ENCODE measurements at regions not wholly inside any gene's neighbourhood (a gene's known extent, or its start where the extent isn't known, plus 50 kb on each side); places are given as distances from the start of the nearest gene placed in this dataset.

- Mint-ChIP-seq H3K4me3 (no peak overlapping the region), H3K27me3 (ENCODE audit: low read depth) (no peaks in the 10 kb centered on the region), H3K4me1 (ENCODE audit: low read depth) (peaks cover 18% of the 10 kb centered on the region), H3K36me3 (ENCODE audit: low read depth) (no peaks in the 10 kb centered on the region), H3K9me3 (ENCODE audit: insufficient read depth) (no peaks in the 10 kb centered on the region), H3K27ac (no peak overlapping the region)
- DNase-seq (no peak), ATAC-seq (no peak)
- ChIA-PET POLR2A (interaction anchor here (0.6 kb wide), 1 partner anchor 72 kb away, joined by 3 read pairs; no protein-coding TSS in a partner anchor), CTCF (interaction anchor here (0.7 kb wide), 1 partner anchor 19 kb away, joined by 3 read pairs; no protein-coding TSS in a partner anchor)
Observed at GRCh38 chr3:18841422-18842343, 306.6 kb upstream of the KCNH8 start.

- ATAC-seq (no peak), DNase-seq (no peak)
- ChIA-PET CTCF (interaction anchor here (0.6 kb wide), 1 partner anchor 32 kb away, joined by 3 read pairs; no protein-coding TSS in a partner anchor), POLR2A (no interaction called here)
- Mint-ChIP-seq H3K4me1 (ENCODE audit: low read depth) (peaks cover 18% of the 10 kb centered on the region), H3K9me3 (ENCODE audit: insufficient read depth) (no peaks in the 10 kb centered on the region), H3K36me3 (ENCODE audit: low read depth) (no peaks in the 10 kb centered on the region), H3K27me3 (ENCODE audit: low read depth) (no peaks in the 10 kb centered on the region), H3K27ac (no peak overlapping the region), H3K4me3 (no peak overlapping the region)
Observed at GRCh38 chr3:18840535-18841137, 307.7 kb upstream of the KCNH8 start.

GRCh38 chr3:18838758-18839157, 309.6 kb upstream of the KCNH8 start:
- H3K27ac Mint-ChIP-seq: no peak overlapping the region
- no peaks in the 10 kb centered on the region for H3K9me3 Mint-ChIP-seq (ENCODE audit: insufficient read depth)
- H3K27me3 Mint-ChIP-seq (ENCODE audit: low read depth): no peaks in the 10 kb centered on the region
- H3K36me3 Mint-ChIP-seq (ENCODE audit: low read depth): no peaks in the 10 kb centered on the region
- DNase-seq (no peak), ATAC-seq (no peak)
- ChIA-PET POLR2A (interaction anchor here (0.6 kb wide), 1 partner anchor 192 kb away, joined by 3 read pairs; no protein-coding TSS in a partner anchor), CTCF (interaction anchor here (0.7 kb wide), 1 partner anchor 1289 kb away, joined by 4 read pairs; no protein-coding TSS in a partner anchor)
- H3K4me1 Mint-ChIP-seq (ENCODE audit: low read depth): peaks cover 9% of the 10 kb centered on the region
- H3K4me3 Mint-ChIP-seq: no peak overlapping the region

GRCh38 chr3:18837137-18837755, 311.1 kb upstream of the KCNH8 start:
- Mint-ChIP-seq H3K9me3 (ENCODE audit: insufficient read depth) (no peaks in the 10 kb centered on the region), H3K27me3 (ENCODE audit: low read depth) (no peaks in the 10 kb centered on the region), H3K4me1 (ENCODE audit: low read depth) (peaks cover 9% of the 10 kb centered on the region), H3K36me3 (ENCODE audit: low read depth) (no peaks in the 10 kb centered on the region), H3K4me3 (no peak overlapping the region), H3K27ac (no peak overlapping the region)
- DNase-seq (no peak), ATAC-seq (no peak)
- ChIA-PET CTCF (no interaction called here), POLR2A (no interaction called here)

- no peak overlapping the region for H3K4me3 Mint-ChIP-seq
- no peaks in the 10 kb centered on the region for H3K9me3 Mint-ChIP-seq (ENCODE audit: insufficient read depth)
- H3K36me3 Mint-ChIP-seq (ENCODE audit: low read depth): no peaks in the 10 kb centered on the region
- ATAC-seq: no peak
- H3K4me1 Mint-ChIP-seq (ENCODE audit: low read depth): peaks cover 13% of the 10 kb centered on the region
- no peak for DNase-seq
- no peak overlapping the region for H3K27ac Mint-ChIP-seq
- no peaks in the 10 kb centered on the region for H3K27me3 Mint-ChIP-seq (ENCODE audit: low read depth)
- ChIA-PET POLR2A (no interaction called here), CTCF (interaction anchor here (1.3 kb wide), 1 partner anchor 13 kb away, joined by 5 read pairs; no protein-coding TSS in a partner anchor)
Observed at GRCh38 chr3:18835021-18835420, 313.3 kb upstream of the KCNH8 start.

- Mint-ChIP-seq H3K27ac (no peak overlapping the region), H3K9me3 (ENCODE audit: insufficient read depth) (no peaks in the 10 kb centered on the region)
- ATAC-seq: peak; percentile 35
Observed at GRCh38 chr3:18830087-18830486, 318.2 kb upstream of the KCNH8 start.

GRCh38 chr3:18828637-18829036, 319.7 kb upstream of the KCNH8 start:
- no peaks in the 10 kb centered on the region for H3K36me3 Mint-ChIP-seq (ENCODE audit: low read depth)
- DNase-seq: no peak
- no peak for ATAC-seq
- peaks cover 12% of the 10 kb centered on the region for H3K4me1 Mint-ChIP-seq (ENCODE audit: low read depth)
- no peaks in the 10 kb centered on the region for H3K9me3 Mint-ChIP-seq (ENCODE audit: insufficient read depth)
- POLR2A ChIA-PET: no interaction called here
- CTCF ChIA-PET: no interaction called here
- H3K27ac Mint-ChIP-seq: no peak overlapping the region
- no peak overlapping the region for H3K4me3 Mint-ChIP-seq
- H3K27me3 Mint-ChIP-seq (ENCODE audit: low read depth): no peaks in the 10 kb centered on the region

More at GRCh38 chr3:18830087-18830486, 318.2 kb upstream of the KCNH8 start:
- CTCF ChIA-PET: interaction anchor here (1.2 kb wide), 1 partner anchor 270 kb away, joined by 3 read pairs; no protein-coding TSS in a partner anchor
- POLR2A ChIA-PET: no interaction called here
- Mint-ChIP-seq H3K4me3 (no peak overlapping the region), H3K27me3 (ENCODE audit: low read depth) (no peaks in the 10 kb centered on the region), H3K36me3 (ENCODE audit: low read depth) (no peaks in the 10 kb centered on the region), H3K4me1 (ENCODE audit: low read depth) (peaks cover 12% of the 10 kb centered on the region)
- peak; percentile 45 for DNase-seq

GRCh38 chr3:18827664-18828063, 320.6 kb upstream of the KCNH8 start:
- Mint-ChIP-seq H3K4me3 (no peak overlapping the region), H3K27me3 (ENCODE audit: low read depth) (no peaks in the 10 kb centered on the region), H3K27ac (no peak overlapping the region), H3K36me3 (ENCODE audit: low read depth) (no peaks in the 10 kb centered on the region), H3K9me3 (ENCODE audit: insufficient read depth) (no peaks in the 10 kb centered on the region), H3K4me1 (ENCODE audit: low read depth) (peaks cover 12% of the 10 kb centered on the region)
- no peak for DNase-seq
- CTCF ChIA-PET: no interaction called here
- POLR2A ChIA-PET: no interaction called here
- ATAC-seq: peak; percentile 53

GRCh38 chr3:18825665-18826064, 322.6 kb upstream of the KCNH8 start:
- ATAC-seq (peak; percentile 46), DNase-seq (no peak)
- Mint-ChIP-seq H3K4me1 (ENCODE audit: low read depth) (peaks cover 12% of the 10 kb centered on the region), H3K36me3 (ENCODE audit: low read depth) (no peaks in the 10 kb centered on the region), H3K4me3 (no peak overlapping the region), H3K9me3 (ENCODE audit: insufficient read depth) (no peaks in the 10 kb centered on the region), H3K27ac (no peak overlapping the region), H3K27me3 (ENCODE audit: low read depth) (no peaks in the 10 kb centered on the region)
- POLR2A ChIA-PET: no interaction called here
- CTCF ChIA-PET: no interaction called here

- Mint-ChIP-seq H3K36me3 (ENCODE audit: low read depth) (peaks cover 4% of the 10 kb centered on the region), H3K9me3 (ENCODE audit: insufficient read depth) (no peaks in the 10 kb centered on the region), H3K4me1 (ENCODE audit: low read depth) (peaks cover 8% of the 10 kb centered on the region), H3K27ac (no peak overlapping the region), H3K4me3 (no peak overlapping the region), H3K27me3 (ENCODE audit: low read depth) (no peaks in the 10 kb centered on the region)
- DNase-seq (no peak), ATAC-seq (no peak)
- POLR2A ChIA-PET: interaction anchor here (0.6 kb wide), 1 partner anchor 412 kb away, joined by 3 read pairs; no protein-coding TSS in a partner anchor
- CTCF ChIA-PET: no interaction called here
Observed at GRCh38 chr3:18813300-18813699, 335.0 kb upstream of the KCNH8 start.

- no peak overlapping the region for H3K4me3 Mint-ChIP-seq
- peaks cover 3% of the 10 kb centered on the region for H3K36me3 Mint-ChIP-seq (ENCODE audit: low read depth)
- ChIA-PET CTCF (no interaction called here), POLR2A (no interaction called here)
- H3K9me3 Mint-ChIP-seq (ENCODE audit: insufficient read depth): no peaks in the 10 kb centered on the region
- ATAC-seq (no peak), DNase-seq (no peak)
- peaks cover 8% of the 10 kb centered on the region for H3K4me1 Mint-ChIP-seq (ENCODE audit: low read depth)
- no peaks in the 10 kb centered on the region for H3K27me3 Mint-ChIP-seq (ENCODE audit: low read depth)
- H3K27ac Mint-ChIP-seq: no peak overlapping the region
Observed at GRCh38 chr3:18812316-18812715, 336.0 kb upstream of the KCNH8 start.

- CTCF ChIA-PET: no interaction called here
- no peaks in the 10 kb centered on the region for H3K27me3 Mint-ChIP-seq (ENCODE audit: low read depth)
Observed at GRCh38 chr3:18810306-18810661, 338.0 kb upstream of the KCNH8 start.

More at GRCh38 chr3:18810306-18810661, 338.0 kb upstream of the KCNH8 start:
- Mint-ChIP-seq H3K4me1 (ENCODE audit: low read depth) (peaks cover 4% of the 10 kb centered on the region), H3K36me3 (ENCODE audit: low read depth) (no peaks in the 10 kb centered on the region), H3K27ac (no peak overlapping the region), H3K4me3 (no peak overlapping the region), H3K9me3 (ENCODE audit: insufficient read depth) (no peaks in the 10 kb centered on the region)
- POLR2A ChIA-PET: no interaction called here
- ATAC-seq (no peak), DNase-seq (no peak)

Measured in activated CD8-positive, alpha-beta T cell treated with anti-CD3 and anti-CD28 coated beads, Interleukin-2, amount 10 ng/mL, durations not matched to agents 7 days and 5 days (primary cell).